ENCODE measurements at regions not wholly inside any gene's neighbourhood (a gene's known extent, or its start where the extent isn't known, plus 50 kb on each side); places are given as distances from the start of the nearest gene placed in this dataset.

DNA sequence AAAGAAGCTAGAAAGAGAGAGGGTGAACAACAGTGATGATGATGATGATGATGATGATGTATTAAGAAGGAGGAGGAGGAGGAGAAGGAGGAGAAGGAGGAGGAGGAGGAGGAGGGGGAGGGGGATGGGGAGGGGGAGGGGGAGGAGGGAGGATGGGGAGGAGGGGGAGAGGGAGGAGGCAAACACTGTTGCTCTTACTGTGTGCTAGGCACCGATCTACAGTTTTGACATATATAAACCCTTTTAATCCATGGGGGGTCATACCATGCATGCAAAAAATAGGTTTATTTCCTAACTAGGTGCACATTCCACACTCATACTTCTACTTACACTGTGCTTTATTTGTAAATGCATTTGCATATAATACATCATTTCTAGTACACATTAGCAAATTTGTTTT lies 482.8 kb upstream of the FAM241A start:
- intact Hi-C loops (cut with DNase I) = no loop called here
- Histone ChIP-seq H3K4me1 (ENCODE audit: control insufficient read depth in 2 of 3, insufficient read depth in 2 of 3, low read depth in 1 of 3, low read length in 3 of 3) (no peaks in the 10 kb centered on the region), H3K36me3 (ENCODE audit: control insufficient read depth in 2 of 3, insufficient read depth in 3 of 3, low read length in 3 of 3) (no peaks in the 10 kb centered on the region), H3K27me3 (ENCODE audit: control insufficient read depth, insufficient read depth, low read length) (no peaks in the 10 kb centered on the region), H3K9ac (ENCODE audit: low read length in 3 of 3) (no peak overlapping the region), H3K4me3 (ENCODE audit: low read length in 3 of 3) (no peak overlapping the region), H3K9me3 (ENCODE audit: control insufficient read depth in 2 of 3, insufficient read depth in 1 of 3, low read length in 3 of 3) (no peaks in the 10 kb centered on the region), H3K27ac (ENCODE audit: low read depth in 2 of 2, low read length in 2 of 2) (no peak overlapping the region)
- FAIRE-seq = no peak
- TF ChIP-seq, protein P1, sequence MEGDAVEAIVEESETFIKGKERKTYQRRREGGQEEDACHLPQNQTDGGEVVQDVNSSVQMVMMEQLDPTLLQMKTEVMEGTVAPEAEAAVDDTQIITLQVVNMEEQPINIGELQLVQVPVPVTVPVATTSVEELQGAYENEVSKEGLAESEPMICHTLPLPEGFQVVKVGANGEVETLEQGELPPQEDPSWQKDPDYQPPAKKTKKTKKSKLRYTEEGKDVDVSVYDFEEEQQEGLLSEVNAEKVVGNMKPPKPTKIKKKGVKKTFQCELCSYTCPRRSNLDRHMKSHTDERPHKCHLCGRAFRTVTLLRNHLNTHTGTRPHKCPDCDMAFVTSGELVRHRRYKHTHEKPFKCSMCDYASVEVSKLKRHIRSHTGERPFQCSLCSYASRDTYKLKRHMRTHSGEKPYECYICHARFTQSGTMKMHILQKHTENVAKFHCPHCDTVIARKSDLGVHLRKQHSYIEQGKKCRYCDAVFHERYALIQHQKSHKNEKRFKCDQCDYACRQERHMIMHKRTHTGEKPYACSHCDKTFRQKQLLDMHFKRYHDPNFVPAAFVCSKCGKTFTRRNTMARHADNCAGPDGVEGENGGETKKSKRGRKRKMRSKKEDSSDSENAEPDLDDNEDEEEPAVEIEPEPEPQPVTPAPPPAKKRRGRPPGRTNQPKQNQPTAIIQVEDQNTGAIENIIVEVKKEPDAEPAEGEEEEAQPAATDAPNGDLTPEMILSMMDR (IDR thresholded peaks at IDR 0.05; ENCODE audit: borderline replicate concordance, extremely low read depth, insufficient read depth) = no peak
- no peak for DNase-seq

GRCh38 chr4:111664308-111664945 lies 480.8 kb upstream of the FAM241A start:
- H3K9me3 ChIP-seq (ENCODE audit: control insufficient read depth in 2 of 3, insufficient read depth in 1 of 3, low read length in 3 of 3) = no peaks in the 10 kb centered on the region
- H3K27me3 ChIP-seq (ENCODE audit: control insufficient read depth, insufficient read depth, low read length) = no peaks in the 10 kb centered on the region
- no peak overlapping the region for H3K27ac ChIP-seq (ENCODE audit: low read depth in 2 of 2, low read length in 2 of 2)
- no peaks in the 10 kb centered on the region for H3K36me3 ChIP-seq (ENCODE audit: control insufficient read depth in 2 of 3, insufficient read depth in 3 of 3, low read length in 3 of 3)
- no peak for FAIRE-seq
- TF ChIP-seq, protein P1 (IDR thresholded peaks at IDR 0.05; ENCODE audit: borderline replicate concordance, extremely low read depth, insufficient read depth) = no peak
- no peaks in the 10 kb centered on the region for H3K4me1 ChIP-seq (ENCODE audit: control insufficient read depth in 2 of 3, insufficient read depth in 2 of 3, low read depth in 1 of 3, low read length in 3 of 3)
- no peak overlapping the region for H3K9ac ChIP-seq (ENCODE audit: low read length in 3 of 3)
- no peak for DNase-seq
- intact Hi-C loops (cut with DNase I) = no loop called here
- H3K4me3 ChIP-seq (ENCODE audit: low read length in 3 of 3) = no peak overlapping the region

GRCh38 chr4:111666826-111667360 lies 478.4 kb upstream of the FAM241A start:
- TF ChIP-seq, protein P1 (IDR thresholded peaks at IDR 0.05; ENCODE audit: borderline replicate concordance, extremely low read depth, insufficient read depth) = no peak
- DNase-seq (peak in 1 of 5 donors; percentile 3), FAIRE-seq (no peak)

More at GRCh38 chr4:111666826-111667360, 478.4 kb upstream of the FAM241A start:
- no peaks in the 10 kb centered on the region for H3K9me3 ChIP-seq (ENCODE audit: control insufficient read depth in 2 of 3, insufficient read depth in 1 of 3, low read length in 3 of 3)
- no peak overlapping the region for H3K4me3 ChIP-seq (ENCODE audit: low read length in 3 of 3)
- no peak overlapping the region for H3K27ac ChIP-seq (ENCODE audit: low read depth in 2 of 2, low read length in 2 of 2)
- no peaks in the 10 kb centered on the region for H3K36me3 ChIP-seq (ENCODE audit: control insufficient read depth in 2 of 3, insufficient read depth in 3 of 3, low read length in 3 of 3)
- intact Hi-C loops (cut with DNase I) = no loop called here
- no peaks in the 10 kb centered on the region for H3K27me3 ChIP-seq (ENCODE audit: control insufficient read depth, insufficient read depth, low read length)
- H3K4me1 ChIP-seq (ENCODE audit: control insufficient read depth in 2 of 3, insufficient read depth in 2 of 3, low read depth in 1 of 3, low read length in 3 of 3) = no peaks in the 10 kb centered on the region
- no peak overlapping the region for H3K9ac ChIP-seq (ENCODE audit: low read length in 3 of 3)
